ENCODE measurements at regions not wholly inside any gene's neighbourhood (a gene's known extent, or its start where the extent isn't known, plus 50 kb on each side); places are given as distances from the start of the nearest gene placed in this dataset.

GRCh38 chr17:53570731-53571130 lies 252.0 kb upstream of the KIF2B start:
- no peaks in the 10 kb centered on the region for H3K27me3 Mint-ChIP-seq (ENCODE audit: low read depth in 3 of 3)
- Histone ChIP-seq H3K4me1 (ENCODE audit: control insufficient read depth in 1 of 2, insufficient read depth in 2 of 2, low read length in 2 of 2) (no peaks in the 10 kb centered on the region), H3K4me3 (replicated peaks in 1 of 3; ENCODE audit: low read depth in 2 of 3, low read length in 3 of 3) (no peak overlapping the region), H3K27ac (ENCODE audit: low read depth in 1 of 2, low read length in 2 of 2) (no peak overlapping the region), H3K36me3 (replicated peaks in 1 of 2; ENCODE audit: control insufficient read depth in 1 of 2, insufficient read depth in 2 of 2, low read length in 2 of 2) (no peaks in the 10 kb centered on the region), H3K9ac (ENCODE audit: insufficient read depth, low read length, poor library complexity, severe bottlenecking) (no peak overlapping the region), H3K9me3 (replicated peaks in 1 of 2; ENCODE audit: control insufficient read depth in 1 of 2, insufficient read depth in 1 of 2, low read length in 2 of 2) (no peaks in the 10 kb centered on the region), H2AFZ (ENCODE audit: insufficient read depth, low read depth, low read length, poor library complexity, severe bottlenecking) (no peak overlapping the region), H3K79me2 (ENCODE audit: insufficient read depth, low read length) (no peaks in the 10 kb centered on the region), H3K4me2 (replicated peaks; ENCODE audit: extremely low read depth, low read length, poor library complexity, severe bottlenecking) (no peak overlapping the region), H4K20me1 (ENCODE audit: insufficient read depth, low read length) (no peaks in the 10 kb centered on the region), H3K27me3 (ENCODE audit: control insufficient read depth in 2 of 2, insufficient read depth in 2 of 2, low read length in 2 of 2) (no peaks in the 10 kb centered on the region)
- no peak overlapping the region for H3K27ac Mint-ChIP-seq
- no peaks in the 10 kb centered on the region for H3K4me1 Mint-ChIP-seq
- H3K9me3 Mint-ChIP-seq, result peaks cover 0 to 4% (median 1%) of the 10 kb centered on the region in 7 donors
- TF ChIP-seq CTCF (IDR thresholded peaks at IDR 0.05), result no peak
- intact Hi-C loops (cut with micrococcal nuclease), result no loop called here
- no peaks in the 10 kb centered on the region for H3K36me3 Mint-ChIP-seq
- no peak for DNase-seq
- H3K4me3 Mint-ChIP-seq, result no peak overlapping the region

- Histone ChIP-seq H4K20me1 (ENCODE audit: insufficient read depth, low read length) (no peaks in the 10 kb centered on the region), H3K79me2 (ENCODE audit: insufficient read depth, low read length) (no peaks in the 10 kb centered on the region), H3K27me3 (ENCODE audit: control insufficient read depth in 2 of 2, insufficient read depth in 2 of 2, low read length in 2 of 2) (no peaks in the 10 kb centered on the region), H3K4me3 (replicated peaks in 1 of 3; ENCODE audit: low read depth in 2 of 3, low read length in 3 of 3) (no peak overlapping the region), H3K4me2 (replicated peaks; ENCODE audit: extremely low read depth, low read length, poor library complexity, severe bottlenecking) (no peak overlapping the region), H2AFZ (ENCODE audit: insufficient read depth, low read depth, low read length, poor library complexity, severe bottlenecking) (no peak overlapping the region), H3K9ac (ENCODE audit: insufficient read depth, low read length, poor library complexity, severe bottlenecking) (no peak overlapping the region), H3K4me1 (ENCODE audit: control insufficient read depth in 1 of 2, insufficient read depth in 2 of 2, low read length in 2 of 2) (no peaks in the 10 kb centered on the region), H3K27ac (ENCODE audit: low read depth in 1 of 2, low read length in 2 of 2) (no peak overlapping the region), H3K36me3 (replicated peaks in 1 of 2; ENCODE audit: control insufficient read depth in 1 of 2, insufficient read depth in 2 of 2, low read length in 2 of 2) (no peaks in the 10 kb centered on the region), H3K9me3 (replicated peaks in 1 of 2; ENCODE audit: control insufficient read depth in 1 of 2, insufficient read depth in 1 of 2, low read length in 2 of 2) (no peaks in the 10 kb centered on the region)
- no peak overlapping the region for H3K27ac Mint-ChIP-seq
- no peak for TF ChIP-seq CTCF (IDR thresholded peaks at IDR 0.05)
- no CpG with 5 or more reads among the region's 1 CpG for WGBS (ENCODE audit: insufficient coverage)
- H3K4me1 Mint-ChIP-seq, result no peaks in the 10 kb centered on the region
- H3K9me3 Mint-ChIP-seq, result peaks cover 0 to 11% (median 2%) of the 10 kb centered on the region in 7 donors
- intact Hi-C loops (cut with micrococcal nuclease), result no loop called here
- no peak overlapping the region for H3K4me3 Mint-ChIP-seq
- no peaks in the 10 kb centered on the region for H3K27me3 Mint-ChIP-seq (ENCODE audit: low read depth in 3 of 3)
- DNase-seq, result no peak
- H3K36me3 Mint-ChIP-seq, result no peaks in the 10 kb centered on the region
These were observed 261.8 kb upstream of the KIF2B start for GRCh38 chr17:53560953-53561352.
